ENCODE measurements at regions not wholly inside any gene's neighbourhood (a gene's known extent, or its start where the extent isn't known, plus 50 kb on each side); places are given as distances from the start of the nearest gene placed in this dataset.

DNA sequence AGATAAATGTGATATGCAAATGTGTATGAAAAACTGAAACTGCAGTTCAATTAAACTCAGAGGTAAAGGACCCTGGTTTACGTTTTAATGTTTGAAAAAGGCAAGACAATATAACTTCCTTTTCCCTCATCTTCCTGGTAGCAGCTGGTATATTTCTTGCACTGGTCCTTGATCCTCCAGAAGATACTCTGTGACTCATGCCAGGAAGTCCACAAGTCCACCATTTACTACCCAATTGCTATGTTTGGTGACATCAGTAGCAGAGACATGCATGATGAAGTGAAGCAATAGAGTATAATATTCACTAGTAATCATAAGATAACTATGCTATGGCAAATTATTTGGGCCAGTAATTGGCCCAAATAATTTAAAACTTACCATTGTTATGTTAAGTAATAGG is 774.5 kb upstream of the NEGR1 start:
- TF ChIP-seq CTCF (IDR thresholded peaks at IDR 0.05; ENCODE audit: insufficient read depth, low read length, poor library complexity, severe bottlenecking) (no peak), EZH2phosphoT487 (conservative IDR thresholded peaks at IDR 0.05; ENCODE audit: low read length) (no peak)
